HT1080 (cell line): ENCODE measurements at regions not wholly inside any gene's neighbourhood (a gene's known extent, or its start where the extent isn't known, plus 50 kb on each side); places are given as distances from the start of the nearest gene placed in this dataset.

Experiments used
- DNase-seq: peaks from one replicate; pipeline ENCODE4 v3.0.0-alpha.2; 2015; ENCODE audit warnings: low read depth

DNA sequence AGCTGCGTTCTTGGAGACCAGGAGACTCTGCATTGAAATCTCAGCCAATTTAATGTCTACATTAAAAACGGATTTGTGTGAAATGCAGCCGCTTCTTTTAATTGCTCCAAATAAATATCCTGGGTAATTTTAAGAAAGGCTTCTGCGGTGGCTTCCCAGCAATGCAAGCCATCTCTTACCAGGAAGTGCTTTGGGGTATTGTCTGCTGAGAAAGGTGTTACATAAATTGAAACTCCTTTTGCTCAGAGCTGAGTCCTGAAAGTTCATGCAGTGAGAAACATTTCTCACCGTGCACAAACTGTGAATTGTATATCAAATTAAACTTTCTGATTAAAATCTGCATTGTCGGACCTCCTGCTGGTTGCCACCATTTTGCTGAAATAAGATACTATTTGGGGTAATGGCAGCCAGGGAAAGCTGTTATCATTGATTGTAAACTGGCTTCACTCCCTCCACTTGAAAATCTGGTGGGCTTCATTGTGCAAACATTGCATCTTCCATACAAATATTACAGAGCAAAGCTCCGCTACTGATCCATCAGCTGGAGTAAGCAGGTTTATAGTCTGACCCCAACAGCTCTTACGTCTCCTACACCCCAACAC lies 59.5 kb downstream of the ZIC5 start:
- no peak for DNase-seq

GRCh38 chr13:99911069-99911964 lies 60.2 kb downstream of the ZIC5 start:
- DNase-seq, result no peak

GRCh38 chr13:99909836-99910619 lies 61.5 kb downstream of the ZIC5 start:
- DNase-seq, result no peak

- no peak for DNase-seq
Observed at GRCh38 chr13:99909097-99909835, 62.3 kb downstream of the ZIC5 start.

GRCh38 chr13:99908140-99908803 lies 63.3 kb downstream of the ZIC5 start:
- no peak for DNase-seq

GRCh38 chr13:99907627-99908026 lies 63.9 kb downstream of the ZIC5 start:
- DNase-seq, result no peak

DNA sequence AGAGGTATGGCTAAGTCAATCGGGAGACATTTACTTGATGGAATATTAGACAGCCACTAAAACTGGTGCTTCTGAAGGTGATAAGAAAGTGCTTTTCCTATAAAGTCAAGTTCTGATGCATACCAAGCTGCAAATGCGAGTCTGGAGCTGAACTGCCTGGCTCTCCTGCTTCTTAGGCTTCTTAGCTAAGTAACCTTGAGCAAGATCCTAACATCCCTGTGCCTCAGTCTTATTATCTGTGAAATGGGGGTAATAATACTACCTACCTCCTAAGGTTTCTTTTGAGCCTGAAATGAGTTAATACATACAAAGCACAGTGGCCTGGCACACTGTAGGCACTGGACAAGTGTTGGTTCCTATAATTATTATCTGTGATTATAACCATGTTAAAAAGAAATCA lies 64.5 kb downstream of the ZIC5 start:
- no peak for DNase-seq

- DNase-seq, result no peak
Observed at GRCh38 chr13:99905814-99906213, 65.8 kb downstream of the ZIC5 start.

GRCh38 chr13:99905224-99905623 lies 66.3 kb downstream of the ZIC5 start:
- no peak for DNase-seq

DNA sequence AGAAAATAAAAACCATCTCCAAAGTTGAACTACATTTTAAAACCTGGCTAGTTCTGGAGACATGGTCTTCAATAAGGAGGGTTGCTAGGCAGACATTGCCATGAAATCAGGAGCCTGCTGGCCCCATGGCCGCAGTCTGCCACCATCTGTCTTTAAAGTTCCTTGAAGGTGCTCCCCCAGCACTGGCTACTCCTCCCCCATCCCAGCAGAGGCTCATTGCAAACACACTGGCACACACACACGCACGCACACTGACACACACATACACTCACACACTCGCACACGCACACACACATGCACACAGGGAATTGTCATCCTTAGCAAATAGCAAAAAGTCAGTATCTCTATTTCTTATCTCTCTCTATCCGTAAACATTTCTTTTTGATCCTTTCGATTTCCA lies 68.4 kb downstream of the ZIC5 start:
- no peak for DNase-seq

DNA sequence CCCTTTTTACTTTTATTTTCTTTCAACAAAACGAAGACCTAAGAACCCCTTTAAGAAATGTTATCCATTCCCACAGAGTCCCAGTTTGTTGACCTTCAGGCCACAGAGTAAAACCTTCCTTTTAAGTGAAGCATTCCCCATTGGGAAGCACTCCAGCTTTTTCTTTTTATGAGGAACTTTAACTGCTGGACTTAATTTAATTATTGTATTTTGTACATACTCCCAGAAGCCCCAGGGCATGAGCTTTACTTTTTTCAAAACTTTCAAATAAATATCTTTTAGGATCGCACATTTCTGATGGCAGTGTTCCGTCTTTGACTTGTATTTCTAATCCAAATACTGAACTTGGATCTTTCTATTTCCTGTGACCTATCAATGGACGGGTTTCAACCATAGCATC lies 68.9 kb downstream of the ZIC5 start:
- no peak for DNase-seq

DNA sequence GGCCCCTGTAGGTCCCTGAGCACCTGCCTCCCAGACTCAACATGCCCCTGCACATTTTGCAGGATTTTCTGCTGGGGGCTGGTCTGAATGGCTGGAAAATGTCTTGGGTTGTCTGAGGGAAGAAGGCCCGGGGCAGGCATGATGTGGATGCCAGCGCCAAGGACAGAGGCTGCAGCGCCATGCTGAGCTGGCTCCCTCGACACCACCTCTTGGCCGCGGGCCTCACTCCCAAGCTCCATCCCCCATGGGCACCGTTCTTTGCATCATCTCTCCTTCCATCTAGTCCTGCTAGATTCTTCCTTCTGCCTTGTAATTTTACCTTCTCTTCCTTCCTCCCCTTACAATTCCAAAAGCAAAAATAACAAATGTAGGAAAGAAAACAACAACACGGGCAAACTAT lies 70.6 kb downstream of the ZIC5 start:
- no peak for DNase-seq

GRCh38 chr13:99898421-99898820 lies 73.1 kb downstream of the ZIC5 start:
- no peak for DNase-seq

- no peak for DNase-seq
Observed at GRCh38 chr13:99897076-99897440, 74.5 kb downstream of the ZIC5 start.

DNA sequence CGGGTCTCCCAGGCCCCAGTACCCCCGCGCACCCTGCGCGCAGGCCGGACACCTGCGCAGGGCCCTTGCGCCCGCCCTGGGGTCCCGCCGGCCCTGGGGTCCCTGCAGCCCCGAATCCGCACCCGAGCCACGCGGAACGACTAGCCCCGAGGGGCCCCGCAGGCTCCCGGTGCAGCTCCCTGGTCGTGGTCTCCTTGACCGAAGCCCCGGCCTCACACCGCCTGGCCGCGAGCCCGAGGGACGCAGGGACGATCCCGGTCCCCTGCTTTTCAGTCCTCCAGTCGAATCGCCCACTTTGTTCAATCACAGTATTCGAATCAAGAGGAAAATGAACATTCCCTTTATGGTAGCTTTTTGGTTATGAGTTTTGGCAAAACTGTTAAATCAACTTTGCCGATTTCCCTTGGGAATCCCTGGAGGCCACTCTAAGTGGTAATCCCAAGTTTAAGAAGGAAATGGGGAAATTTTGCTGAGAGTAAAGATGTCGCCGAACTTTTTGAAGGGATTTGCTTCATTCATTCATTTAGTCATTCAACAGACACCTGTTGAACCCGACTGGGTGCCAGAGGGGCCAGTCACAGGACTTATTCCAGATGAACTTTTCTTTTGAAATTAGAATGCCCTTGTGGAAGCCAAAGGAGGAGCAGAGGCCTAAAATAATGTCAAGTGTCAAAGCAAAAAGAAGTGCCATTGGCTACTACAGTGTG lies 75.0 kb downstream of the ZIC5 start:
- no peak for DNase-seq

DNA sequence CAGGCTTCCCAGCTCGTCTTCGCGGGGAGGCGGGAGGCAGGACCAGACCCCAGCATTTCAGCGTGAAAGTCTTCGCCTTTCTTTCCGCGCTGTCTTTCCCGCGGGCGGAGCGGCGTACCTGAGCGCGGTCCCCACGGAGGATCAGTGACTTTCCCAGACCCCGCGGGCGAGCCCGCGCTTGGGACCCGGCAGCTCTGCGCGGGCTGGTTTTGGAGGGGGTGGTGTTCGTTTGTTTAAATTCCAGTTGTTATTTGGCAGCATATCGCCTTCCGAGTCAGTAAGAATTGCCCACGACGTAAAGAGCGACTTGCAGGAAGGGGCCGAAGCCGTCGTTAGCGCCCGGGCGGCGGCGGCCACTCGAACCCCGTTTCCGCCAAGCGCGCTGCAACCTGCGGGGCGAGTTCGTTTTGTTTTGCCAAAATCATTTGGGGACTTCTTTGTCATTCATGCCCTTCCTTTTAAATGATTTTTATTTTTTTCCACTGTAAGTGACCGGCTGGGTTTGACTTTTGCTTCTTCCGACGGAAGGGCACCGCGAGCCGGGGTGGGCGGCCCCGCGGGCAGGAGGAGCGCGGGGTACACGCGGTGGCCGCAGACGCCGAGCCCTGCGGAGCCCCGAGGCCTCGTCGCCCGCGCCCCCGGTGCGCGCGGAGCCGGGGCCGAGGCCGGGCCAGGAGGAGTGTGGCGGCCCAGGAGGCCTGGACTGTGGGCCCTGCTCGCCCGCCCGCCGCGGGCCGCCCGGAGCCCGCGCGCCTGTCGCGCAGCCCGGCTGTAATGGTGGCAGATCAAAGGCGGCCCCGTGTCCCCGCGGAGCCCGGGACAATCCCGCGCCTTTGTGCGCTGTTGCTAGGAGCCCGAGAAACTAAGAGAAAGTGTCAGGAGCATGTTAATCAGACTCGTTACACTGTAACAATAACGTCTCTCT lies 75.9 kb downstream of the ZIC5 start:
- no peak for DNase-seq

DNA sequence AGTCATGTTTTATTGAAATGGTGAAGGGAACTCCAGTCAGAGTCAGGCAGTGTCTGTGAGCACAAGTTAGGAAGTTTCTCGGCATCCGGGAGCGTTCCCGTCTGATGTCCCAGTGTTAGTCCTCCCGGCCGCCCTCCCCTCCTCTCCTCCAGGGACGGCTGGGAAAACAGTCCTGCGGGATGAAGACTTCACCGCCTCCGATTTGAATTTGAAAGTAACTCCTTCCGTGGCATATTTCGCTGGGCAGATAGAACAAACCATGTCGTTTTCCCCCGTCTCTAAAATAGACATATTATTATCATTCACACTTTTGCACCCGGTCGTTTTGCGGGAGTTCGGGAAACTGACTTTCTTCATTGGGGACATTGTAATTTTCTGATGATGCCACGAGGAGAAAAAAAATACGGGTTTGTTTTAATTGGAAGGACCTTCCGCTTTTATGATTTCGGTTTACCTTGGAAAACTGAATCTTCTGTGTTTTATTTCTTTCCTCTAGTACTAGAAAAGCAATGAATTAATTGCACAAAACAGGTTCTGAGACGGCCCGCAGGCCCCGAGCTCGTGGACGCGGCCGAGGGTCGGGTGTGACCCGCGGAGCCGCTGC lies 76.6 kb downstream of the ZIC5 start:
- DNase-seq, result no peak

DNA sequence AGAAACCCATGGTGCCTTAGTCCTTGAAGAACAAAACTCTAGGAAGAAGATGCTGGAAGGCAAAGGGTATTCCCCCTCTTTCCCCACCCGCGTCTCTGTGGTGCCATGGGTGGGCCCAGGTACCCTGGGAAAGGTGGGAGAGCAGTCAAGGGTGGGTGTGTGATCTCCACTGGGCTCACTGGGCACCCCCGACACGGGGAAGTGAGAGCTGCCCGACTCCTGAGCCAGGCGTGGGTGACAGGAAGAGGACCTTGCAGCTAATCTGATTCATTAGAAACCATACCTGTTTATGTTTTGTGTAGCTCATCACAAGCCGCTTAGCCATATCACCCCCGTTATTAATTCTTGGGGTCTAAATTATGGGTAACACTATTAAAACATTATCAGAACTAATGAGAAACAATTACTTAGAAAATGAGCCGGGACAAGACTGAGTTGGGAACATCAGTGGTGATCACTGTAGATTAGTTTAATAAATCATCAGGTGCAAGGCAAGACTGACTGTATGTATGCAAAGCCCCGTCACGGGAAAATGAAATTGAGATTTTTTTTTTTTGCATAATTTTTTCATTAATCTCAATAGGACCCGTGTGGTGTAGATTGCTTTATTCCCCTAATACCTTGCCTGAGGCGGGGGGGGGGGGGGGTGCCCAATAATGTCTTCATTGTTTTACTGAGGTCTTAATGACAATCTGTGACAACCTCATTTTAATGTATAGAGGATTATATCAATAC lies 77.3 kb downstream of the ZIC5 start:
- DNase-seq, result no peak
